ENCODE measurements at regions not wholly inside any gene's neighbourhood (a gene's known extent, or its start where the extent isn't known, plus 50 kb on each side); places are given as distances from the start of the nearest gene placed in this dataset.

DNA sequence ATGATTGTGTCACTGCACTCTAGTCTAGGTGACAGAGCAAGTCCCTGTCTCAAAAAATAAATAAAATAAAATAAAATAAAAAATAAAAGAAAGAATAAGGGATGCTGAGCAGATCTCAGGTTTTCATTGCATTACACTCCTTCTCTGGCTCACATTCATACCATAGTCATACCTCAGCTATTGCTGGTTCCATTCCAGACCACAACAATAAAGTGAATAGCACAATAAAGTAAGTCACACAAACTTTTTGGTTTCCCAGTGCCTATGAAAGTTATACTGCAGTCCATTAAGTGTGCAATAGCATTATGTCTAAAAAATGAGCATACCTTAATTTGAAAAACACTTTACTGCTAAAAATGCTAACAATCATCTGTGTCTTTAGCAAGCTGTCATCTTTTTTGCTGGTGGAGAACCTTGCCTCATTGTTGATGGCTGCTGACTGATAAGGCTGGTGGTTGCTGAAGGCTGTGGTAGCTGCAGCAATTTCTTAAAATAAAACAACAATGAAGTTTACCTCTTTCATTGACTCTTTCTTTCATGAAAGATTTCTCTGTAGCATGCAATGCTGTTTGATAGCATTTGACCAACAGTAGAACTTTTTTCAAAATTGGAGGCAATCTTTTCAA is 415.7 kb downstream of the ZNF608 start:
- TF ChIP-seq POLR2AphosphoS5 (IDR thresholded peaks at IDR 0.05) (no peak), POLR2A (IDR thresholded peaks at IDR 0.05) (no peak), EP300 (IDR thresholded peaks at IDR 0.05) (no peak)
- TF ChIP-seq, protein P1, sequence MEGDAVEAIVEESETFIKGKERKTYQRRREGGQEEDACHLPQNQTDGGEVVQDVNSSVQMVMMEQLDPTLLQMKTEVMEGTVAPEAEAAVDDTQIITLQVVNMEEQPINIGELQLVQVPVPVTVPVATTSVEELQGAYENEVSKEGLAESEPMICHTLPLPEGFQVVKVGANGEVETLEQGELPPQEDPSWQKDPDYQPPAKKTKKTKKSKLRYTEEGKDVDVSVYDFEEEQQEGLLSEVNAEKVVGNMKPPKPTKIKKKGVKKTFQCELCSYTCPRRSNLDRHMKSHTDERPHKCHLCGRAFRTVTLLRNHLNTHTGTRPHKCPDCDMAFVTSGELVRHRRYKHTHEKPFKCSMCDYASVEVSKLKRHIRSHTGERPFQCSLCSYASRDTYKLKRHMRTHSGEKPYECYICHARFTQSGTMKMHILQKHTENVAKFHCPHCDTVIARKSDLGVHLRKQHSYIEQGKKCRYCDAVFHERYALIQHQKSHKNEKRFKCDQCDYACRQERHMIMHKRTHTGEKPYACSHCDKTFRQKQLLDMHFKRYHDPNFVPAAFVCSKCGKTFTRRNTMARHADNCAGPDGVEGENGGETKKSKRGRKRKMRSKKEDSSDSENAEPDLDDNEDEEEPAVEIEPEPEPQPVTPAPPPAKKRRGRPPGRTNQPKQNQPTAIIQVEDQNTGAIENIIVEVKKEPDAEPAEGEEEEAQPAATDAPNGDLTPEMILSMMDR (IDR thresholded peaks at IDR 0.05) = no peak

Data from stomach (tissue), 4 donors.